ENCODE measurements at regions not wholly inside any gene's neighbourhood (a gene's known extent, or its start where the extent isn't known, plus 50 kb on each side); places are given as distances from the start of the nearest gene placed in this dataset.

DNA sequence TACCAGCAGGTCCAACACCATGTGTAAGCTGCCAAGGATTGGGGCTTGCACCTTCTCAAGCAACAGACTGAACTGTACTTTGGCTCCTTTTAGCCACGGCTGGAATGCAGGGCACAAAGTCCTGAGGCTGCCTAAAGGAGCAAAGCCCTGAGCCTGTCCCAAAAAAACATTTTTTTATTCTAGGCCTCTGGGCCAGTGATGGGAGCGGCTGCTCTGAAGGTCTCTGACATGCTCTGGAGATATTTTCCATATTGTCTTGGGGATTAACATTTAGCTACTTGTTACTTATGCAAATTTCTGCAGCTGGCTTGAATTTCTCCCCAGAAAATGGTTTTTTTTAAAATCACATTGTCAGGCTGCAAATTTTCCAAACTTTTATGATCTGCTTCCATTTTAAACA is 885.3 kb downstream of the GLUD2 start:
- no peak for DNase-seq (ENCODE audit: low read depth, low spot score)
- no peak overlapping the region for H3K27ac ChIP-seq

DNA sequence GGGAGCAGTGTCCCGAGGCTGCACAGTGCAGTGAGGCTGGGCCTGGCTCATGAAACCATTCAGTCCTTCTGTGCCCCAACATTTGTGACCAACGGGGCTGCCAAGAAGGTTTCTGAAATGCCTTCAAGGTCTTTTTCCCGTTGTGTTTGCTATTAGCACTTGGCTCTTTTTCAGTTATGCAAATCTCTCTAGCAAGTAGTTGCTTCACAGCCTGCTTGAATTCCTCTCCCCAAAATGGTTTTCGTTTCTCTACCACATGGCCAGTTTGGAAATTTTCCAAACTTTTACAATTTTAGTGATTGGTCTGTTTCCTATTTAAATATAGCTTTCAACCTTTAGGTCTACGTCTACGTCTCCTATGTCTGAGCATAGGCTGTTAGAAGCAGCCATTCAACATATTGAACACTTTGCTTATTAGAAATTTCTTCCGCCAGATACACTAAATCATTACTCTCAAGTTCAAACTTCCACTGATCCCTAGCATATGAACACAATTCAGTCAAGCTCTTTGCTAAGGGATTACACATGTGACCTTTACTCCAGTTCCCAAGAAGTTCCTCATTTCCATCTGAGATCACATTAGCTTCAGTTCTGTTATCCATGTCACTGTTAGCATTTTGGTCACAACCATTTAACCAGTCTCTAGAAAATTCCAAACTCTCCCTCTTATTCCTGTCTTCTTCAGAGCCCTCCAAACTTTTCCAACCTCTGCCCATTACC is 901.8 kb downstream of the GLUD2 start:
- no peak for DNase-seq (ENCODE audit: low read depth, low spot score)
- no peak overlapping the region for H3K27ac ChIP-seq

DNA sequence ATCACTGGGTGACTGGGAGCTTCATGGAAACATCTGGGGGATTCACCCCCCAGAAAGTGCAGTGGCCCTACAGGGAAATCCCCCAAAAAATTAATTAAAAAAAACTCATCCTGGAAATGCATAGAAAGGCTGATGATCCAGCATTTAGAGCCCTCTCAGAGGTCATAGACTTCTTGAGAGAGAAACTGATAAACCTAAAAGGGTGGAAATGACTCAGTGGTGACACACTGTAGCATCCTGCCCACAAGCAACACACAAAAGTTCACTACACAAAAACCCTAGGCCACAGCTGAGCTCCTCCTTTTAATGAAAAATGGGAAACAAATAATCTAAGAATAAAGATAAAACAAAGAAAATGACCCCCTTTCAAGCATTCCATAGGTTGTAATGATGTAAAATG is 911.5 kb downstream of the GLUD2 start:
- DNase-seq (ENCODE audit: low read depth, low spot score), result no peak
- H3K27ac ChIP-seq, result no peak overlapping the region

DNA sequence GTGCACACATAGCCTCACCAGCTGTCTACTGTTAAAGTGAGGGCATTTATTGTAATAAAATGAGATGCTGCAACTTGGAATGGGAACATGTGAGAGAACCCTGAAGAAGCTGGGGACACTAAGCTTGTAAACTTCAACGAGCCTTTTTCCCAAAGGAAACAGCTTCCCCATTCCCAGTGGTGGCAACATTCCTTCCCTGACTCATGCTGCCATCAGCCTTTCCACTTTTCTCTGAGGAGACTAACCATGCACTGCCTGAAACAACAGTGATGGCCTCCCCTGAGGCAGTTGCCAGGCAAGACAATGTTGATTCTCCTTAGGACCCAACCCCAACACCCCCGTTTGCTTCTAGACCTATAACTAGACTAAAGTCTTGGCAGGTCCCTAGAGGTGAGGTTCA is 928.3 kb downstream of the GLUD2 start:
- DNase-seq (ENCODE audit: low read depth, low spot score), result no peak

DNA sequence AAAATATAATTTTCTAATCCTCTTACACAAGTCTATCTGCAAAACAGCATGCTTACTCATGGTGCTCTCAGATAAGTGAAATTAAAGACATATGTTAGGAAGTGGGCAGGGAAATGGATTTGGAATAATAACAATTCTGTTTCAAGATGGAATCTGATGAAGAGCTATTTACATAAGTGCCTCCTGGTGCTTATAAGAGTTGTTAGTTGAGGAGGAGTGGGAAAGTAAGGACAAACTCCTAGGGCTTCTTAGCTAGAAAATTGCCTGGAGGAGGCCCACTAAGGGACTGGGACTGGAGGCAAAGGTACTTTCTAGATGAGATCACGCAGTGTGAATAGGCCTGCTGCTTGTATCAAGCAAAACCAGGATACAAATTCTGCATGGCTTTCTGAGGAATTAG is 939.8 kb downstream of the GLUD2 start:
- DNase-seq (ENCODE audit: low read depth, low spot score), result no peak
- H3K27ac ChIP-seq, result no peak overlapping the region

More for the DNA sequence above, 928.3 kb downstream of the GLUD2 start:
- no peak overlapping the region for H3K27ac ChIP-seq

DNA sequence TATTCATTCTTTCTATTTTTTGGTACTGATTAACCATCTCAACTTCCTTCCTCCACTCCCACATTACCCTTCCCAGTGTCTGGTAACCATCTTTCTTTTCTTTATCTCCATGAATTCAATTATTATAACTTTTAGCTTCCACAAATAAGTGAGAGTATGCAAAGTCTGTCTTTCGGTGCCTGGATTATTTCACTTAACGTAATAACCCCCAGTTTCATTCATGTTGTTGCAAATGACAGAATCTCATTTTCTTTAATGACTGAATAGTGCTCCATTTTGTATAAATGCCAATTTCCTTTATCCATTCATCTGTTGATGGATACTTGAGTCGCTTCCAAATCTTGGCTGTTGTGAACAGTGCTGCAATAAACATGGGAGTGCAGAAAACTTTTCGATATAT is 940.4 kb downstream of the GLUD2 start:
- H3K27ac ChIP-seq, result no peak overlapping the region
- no peak for DNase-seq (ENCODE audit: low read depth, low spot score)

DNA sequence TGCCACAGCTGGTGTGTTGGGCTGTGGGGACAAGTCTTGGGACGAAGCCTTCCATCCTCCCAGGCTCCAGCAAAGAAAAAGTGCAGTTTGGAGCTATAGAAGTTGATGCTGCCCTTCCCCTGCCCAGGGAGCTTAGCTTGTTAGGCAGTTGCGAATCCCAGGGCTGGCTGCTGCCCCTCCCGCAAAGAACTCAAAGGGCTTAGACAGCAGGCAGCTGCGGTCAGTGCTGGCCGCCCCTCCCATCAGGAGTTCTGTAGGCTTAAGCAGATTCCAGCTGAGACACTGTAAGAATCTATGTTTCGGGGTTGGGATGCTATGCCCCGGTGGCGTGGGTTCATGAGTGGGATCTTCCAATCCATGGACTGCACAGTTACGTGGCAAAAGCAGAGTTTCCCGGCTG is 956.7 kb downstream of the GLUD2 start:
- no peak for DNase-seq (ENCODE audit: low read depth, low spot score)

DNA sequence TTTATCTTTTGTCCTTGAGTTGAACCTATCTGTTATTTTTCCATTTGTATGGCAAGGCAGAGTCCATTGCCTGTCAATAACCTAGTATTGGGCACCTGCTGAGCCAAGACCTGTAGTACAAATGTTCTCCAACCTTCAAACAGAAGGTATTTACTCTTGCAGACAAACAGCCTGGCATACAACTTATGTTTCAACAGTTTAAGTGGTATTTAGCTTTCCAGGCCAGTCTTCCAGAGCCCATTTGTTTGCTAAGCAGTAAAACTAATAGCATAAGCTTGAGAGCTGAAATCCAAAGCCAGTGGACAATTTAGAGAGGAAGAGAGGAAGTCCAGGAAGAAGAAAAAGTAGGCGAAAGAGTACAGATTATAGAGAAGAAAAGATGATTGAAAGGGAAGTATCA is 979.3 kb downstream of the GLUD2 start:
- no peak overlapping the region for H3K27ac ChIP-seq
- no peak for DNase-seq (ENCODE audit: low read depth, low spot score)

More for the DNA sequence above, 956.7 kb downstream of the GLUD2 start:
- no peak overlapping the region for H3K27ac ChIP-seq

DNA sequence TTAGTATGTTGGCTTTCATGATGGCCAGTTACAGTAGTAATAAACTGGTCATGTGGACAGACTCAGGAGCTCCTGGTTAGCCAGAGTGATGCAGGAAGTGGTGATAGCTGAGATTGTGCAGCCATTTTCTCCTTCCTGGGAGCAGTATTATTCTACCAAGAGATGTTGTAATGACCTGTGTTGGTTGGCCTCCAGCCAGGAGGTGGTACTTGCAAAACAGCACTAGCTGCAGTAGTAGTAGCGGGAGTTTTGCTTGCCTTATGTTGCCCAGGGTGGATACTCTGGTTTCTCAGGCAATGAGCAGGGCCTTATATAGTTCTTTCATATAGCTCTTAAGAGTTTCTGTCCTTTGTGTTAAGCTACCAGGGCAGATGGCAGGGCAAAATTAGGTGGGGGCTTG is 998.8 kb downstream of the GLUD2 start:
- no peak overlapping the region for H3K27ac ChIP-seq
- DNase-seq (ENCODE audit: low read depth, low spot score), result no peak

DNA sequence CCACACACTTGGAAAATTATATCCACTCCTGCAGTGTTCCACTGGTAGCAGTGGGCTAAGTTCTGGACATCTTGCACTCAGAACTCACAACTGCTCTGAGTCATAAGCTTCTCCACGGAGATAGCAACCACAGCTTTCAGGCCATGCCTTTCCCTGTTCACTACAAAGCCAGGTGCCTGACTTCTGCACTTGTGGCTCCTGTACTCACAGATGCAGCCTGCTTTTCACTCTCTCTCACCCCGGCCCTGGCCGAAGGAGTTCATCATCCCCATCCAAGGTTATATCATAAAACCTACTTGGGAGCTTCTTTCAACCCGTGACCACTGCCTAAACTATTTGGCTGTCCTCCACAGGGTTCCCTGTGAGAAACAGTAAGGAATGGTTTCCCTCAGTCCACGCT is 999.4 kb downstream of the GLUD2 start:
- DNase-seq (ENCODE audit: low read depth, low spot score), result no peak
- no peak overlapping the region for H3K27ac ChIP-seq

DNA sequence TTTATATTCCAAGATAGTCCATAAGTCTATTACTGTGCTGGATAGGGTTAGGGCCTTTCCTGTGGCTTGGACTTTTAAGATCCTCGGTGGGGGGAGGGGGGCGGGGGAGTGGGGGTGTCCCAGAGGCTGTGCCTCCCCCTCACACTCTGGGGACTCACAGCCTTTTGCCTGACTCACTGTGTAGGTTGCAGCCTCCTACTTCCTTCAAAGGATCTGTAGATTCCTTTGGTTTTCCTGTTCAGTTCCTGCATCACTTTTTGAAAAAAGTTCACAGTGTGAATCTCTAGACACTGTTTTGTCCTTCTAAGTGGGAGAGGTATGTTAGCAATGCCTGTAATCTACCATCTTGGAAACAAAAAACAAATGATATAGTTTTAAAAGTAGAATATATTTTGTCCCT is 999.9 kb downstream of the GLUD2 start:
- DNase-seq (ENCODE audit: low read depth, low spot score), result no peak
- H3K27ac ChIP-seq, result no peak overlapping the region

DNA sequence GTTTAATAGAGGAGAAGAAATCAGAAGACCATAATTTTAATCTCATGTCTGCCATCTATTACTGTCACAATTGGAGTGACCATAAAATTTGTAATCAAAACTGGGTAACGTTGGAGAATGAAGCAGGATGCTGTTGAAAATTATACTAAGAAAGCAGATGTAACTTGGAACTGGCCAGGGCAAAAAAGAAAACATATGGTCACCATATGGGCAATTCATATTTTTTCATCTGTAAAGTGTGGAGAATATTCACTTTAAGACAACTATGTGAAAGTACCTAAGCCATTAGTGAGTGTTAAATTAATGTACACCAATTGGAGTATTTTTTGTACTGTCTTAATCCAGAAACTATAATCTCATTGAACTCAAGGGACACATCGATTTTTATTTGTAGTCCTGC is 1008.0 kb downstream of the GLUD2 start:
- H3K27ac ChIP-seq, result no peak overlapping the region
- DNase-seq (ENCODE audit: low read depth, low spot score), result no peak

DNA sequence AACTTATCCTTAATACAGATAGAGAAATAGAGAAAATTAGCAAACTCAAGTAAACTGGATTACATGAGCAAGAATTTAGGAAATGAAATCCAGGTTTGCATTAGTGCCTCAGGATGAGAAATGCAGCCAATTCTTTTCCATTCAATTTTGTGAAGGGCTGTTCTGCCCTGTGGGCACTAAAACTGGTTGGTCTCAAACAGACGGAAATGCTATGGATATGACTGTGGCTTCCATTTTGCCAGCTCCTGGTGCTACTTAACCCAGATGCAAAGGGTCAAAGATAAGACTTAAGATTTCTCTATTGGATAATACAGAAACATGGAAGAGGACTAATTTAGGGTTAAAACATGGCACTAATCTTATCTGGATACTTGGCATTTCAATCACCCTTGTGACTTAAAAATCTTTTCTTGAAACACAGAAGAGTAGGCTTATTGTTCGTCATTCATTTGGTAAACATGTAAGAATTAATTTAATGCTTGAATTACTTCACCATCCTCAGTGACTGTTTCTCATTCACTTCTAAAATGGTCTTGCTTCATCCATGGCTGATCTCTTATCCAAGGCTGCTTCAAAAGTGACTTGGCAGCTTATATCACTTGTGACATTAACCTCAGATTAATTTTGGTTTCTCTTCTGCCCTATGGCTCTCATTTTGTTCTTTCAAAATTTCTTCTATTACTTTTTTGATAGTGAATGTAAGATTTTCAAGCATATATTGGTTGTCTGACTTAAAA is 1008.7 kb downstream of the GLUD2 start:
- DNase-seq (ENCODE audit: low read depth, low spot score), result no peak
- no peak overlapping the region for H3K27ac ChIP-seq

DNA sequence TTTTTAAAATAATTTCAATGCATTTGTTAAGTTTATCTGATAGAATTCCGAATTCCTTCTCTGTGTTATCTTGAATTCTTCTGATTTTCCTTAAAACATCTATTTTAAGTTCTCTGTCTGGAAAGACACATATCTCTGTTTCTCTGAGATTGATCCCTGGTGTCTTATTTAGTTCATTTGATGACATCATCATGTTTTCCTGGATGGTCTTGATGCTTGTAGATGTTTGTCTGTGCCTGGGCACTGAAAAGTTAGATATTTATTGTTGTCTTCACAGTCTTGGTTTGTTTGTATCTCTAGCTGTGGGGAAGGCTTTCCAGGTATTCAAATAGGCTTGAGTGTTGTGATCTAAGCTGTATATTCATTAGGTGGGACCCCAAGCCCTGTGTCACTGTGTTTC is 1028.8 kb downstream of the GLUD2 start:
- DNase-seq (ENCODE audit: low read depth, low spot score), result no peak
- no peak overlapping the region for H3K27ac ChIP-seq

DNA sequence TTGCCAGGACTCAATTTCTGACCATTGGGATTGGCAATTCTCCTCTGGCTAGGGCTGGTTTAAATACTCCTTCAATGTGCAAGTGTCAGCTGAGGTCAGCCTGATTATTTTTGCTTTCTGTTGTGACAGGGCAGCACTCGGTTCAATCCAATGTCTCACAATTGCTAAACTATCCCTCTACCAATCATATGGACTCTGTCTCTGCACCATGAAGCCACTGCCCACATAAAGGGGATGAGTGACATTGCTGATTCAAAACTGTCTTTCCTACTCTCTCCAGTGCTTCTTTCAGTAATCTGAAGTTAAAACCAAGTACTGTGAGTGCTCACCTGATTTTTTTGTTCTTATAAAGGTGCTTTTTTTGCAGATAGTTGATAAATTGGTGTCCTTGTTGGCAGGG is 1030.7 kb downstream of the GLUD2 start:
- no peak overlapping the region for H3K27ac ChIP-seq
- DNase-seq (ENCODE audit: low read depth, low spot score), result no peak

DNA sequence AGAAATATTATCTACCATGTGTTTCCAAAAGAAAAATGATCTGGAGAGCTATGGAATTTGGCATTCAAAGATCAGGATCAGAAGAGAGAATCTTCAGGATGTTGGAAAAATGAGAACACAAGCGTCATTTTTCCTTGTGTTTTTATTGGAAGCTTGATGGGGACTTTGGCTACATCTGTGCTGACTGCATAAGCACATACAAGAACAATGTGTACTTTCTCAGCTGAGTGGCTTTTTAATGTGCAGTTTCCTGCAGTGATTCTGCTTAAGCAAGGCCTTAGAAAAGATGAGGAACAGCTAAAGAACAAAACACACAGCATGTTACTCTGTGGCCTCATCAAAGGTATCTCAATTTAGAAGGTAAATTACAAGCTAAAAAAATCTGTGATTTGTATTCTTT is 1039.9 kb downstream of the GLUD2 start:
- H3K27ac ChIP-seq, result no peak overlapping the region

DNA sequence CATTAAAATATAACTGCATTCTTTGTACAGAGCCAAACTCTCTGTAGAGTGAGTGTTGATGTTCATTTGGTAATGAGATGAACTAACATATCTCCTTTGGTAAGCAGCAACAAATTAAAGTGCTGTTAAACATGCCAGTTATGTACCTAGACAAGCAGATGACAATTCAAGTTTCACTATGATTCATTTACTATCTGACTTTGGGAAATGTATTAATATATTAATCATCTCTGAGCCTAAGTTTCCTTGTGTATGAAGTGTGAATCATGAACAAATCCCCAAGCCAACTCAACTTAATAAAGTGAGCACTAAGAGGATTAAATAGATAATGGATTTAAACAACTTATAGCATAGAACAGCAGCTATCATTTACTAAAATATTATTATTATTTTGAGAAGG is 1044.2 kb downstream of the GLUD2 start:
- peak; percentile 27 for DNase-seq (ENCODE audit: low read depth, low spot score)
- H3K27ac ChIP-seq, result no peak overlapping the region

More for the DNA sequence above, 1039.9 kb downstream of the GLUD2 start:
- no peak for DNase-seq (ENCODE audit: low read depth, low spot score)

DNA sequence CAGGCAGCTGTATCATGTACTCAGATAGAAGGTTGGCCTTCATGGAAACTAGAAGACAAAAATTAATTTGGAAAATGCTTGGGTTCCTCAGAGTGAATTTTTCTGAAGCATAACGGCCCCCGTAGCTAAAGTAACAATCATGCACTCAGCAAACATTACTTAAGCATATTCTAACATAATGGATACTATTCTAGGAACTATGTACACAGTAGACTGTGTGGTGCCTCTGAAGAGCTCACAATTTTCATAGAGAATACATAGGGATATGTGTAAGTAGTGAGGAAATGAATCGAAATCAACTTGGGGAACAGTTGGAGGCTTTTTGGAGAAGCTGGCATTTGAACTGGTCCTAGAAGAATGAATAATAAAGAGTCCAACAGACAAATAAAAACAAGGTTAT is 1045.0 kb downstream of the GLUD2 start:
- no peak overlapping the region for H3K27ac ChIP-seq
- no peak for DNase-seq (ENCODE audit: low read depth, low spot score)

DNA sequence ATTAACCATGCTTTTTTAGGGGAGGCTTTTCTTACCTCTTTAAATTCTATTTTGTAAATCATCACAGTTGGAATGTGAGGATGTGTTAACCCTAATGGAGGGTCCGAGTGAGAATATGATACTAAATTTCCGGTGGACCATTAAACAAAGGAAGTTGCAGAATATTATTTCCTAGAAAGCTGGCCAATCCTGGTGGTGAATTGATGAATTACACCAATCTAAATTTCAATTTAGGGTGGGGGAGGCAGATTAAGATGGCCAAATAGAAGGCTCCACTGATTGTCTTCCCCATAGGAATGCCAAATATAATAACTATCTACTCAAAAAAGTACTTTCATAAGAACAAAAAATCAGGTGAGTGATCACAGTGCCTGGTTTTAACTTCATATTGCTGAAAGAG is 1045.6 kb downstream of the GLUD2 start:
- H3K27ac ChIP-seq, result no peak overlapping the region
- no peak for DNase-seq (ENCODE audit: low read depth, low spot score)

DNA sequence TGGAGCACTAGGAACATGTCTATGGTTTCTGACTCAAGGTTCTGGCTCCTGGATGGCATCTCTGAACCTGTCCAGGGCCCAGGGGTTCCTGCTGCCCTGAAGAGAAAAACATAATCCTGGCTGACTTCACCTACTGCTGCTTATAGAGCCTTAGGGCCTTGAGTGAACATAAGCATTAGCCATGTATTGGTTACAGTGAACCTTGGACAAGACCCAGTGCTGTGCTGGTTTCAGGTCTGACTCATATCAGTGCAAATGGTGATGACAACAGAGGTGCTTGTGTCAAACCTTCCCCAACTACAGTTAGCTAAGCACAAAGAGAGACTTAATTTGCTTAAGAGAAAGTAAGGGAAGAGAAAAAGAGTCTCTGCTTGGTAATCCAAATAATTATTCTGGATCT is 1047.2 kb downstream of the GLUD2 start:
- peak overlapping the region; percentile 53 for H3K27ac ChIP-seq
- DNase-seq (ENCODE audit: low read depth, low spot score), result peak; percentile 73

DNA sequence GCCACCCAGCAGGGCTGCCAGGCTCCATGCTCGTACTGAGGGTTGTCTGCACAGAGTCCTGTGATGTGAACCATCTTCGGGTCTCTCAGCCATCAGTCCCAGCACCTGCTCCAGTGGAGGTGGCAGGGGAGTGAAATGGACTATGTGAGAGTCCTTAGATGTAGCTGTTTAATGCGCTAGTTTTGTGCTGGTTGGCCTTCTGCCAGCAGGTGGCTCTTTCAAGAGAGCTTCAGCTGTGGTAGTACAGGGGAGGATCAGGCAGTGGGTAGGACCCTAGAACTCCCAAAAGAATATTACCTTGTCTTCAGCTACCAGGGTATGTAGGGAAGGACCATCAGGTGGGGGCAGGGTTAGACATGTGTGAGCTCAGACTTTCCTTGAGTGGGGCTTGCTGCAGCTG is 1066.0 kb downstream of the GLUD2 start:
- DNase-seq (ENCODE audit: low read depth, low spot score), result no peak
- no peak overlapping the region for H3K27ac ChIP-seq

DNA sequence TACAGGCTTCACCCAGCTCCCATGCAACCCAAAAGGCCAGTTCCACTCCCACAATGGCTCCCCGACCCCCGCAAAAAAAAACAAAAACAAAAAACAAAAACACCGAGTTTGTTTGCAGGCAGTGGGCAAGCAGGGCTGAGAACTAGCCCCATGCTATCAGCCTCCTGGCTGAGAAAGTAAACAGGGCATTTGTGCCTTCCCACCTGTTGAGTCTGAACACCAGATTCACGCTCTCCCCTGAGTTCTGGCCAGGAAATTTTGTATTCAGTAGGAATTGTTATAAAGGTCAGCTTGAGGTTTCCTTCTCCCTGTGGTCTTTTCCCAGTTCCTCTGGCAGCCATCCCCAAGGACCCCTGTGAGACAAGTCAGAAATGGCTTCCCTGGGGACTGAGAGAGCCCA is 1066.5 kb downstream of the GLUD2 start:
- DNase-seq (ENCODE audit: low read depth, low spot score), result no peak
- H3K27ac ChIP-seq, result no peak overlapping the region
